ENCODE measurements at regions not wholly inside any gene's neighbourhood (a gene's known extent, or its start where the extent isn't known, plus 50 kb on each side); places are given as distances from the start of the nearest gene placed in this dataset.

- no peak for DNase-seq (ENCODE audit: low spot score)
Measured at GRCh38 chr4:114537352-114537751, 61.3 kb upstream of the UGT8 start.

GRCh38 chr4:114538012-114538617, 60.5 kb upstream of the UGT8 start:
- no peak for DNase-seq (ENCODE audit: low spot score)

GRCh38 chr4:114539985-114540384, 58.6 kb upstream of the UGT8 start:
- no peak for DNase-seq (ENCODE audit: low spot score)

GRCh38 chr4:114547340-114548134, 51.1 kb upstream of the UGT8 start:
- no peak for DNase-seq (ENCODE audit: low spot score)

Measured in Ammon's horn (tissue), 1 donor.